Urinary bladder (tissue), 3 donors: ENCODE measurements at regions not wholly inside any gene's neighbourhood (a gene's known extent, or its start where the extent isn't known, plus 50 kb on each side); places are given as distances from the start of the nearest gene placed in this dataset.
"Not testable (repeated sequence)": the region's sequence is repeated elsewhere in the genome, so short reads cannot be mapped to it uniquely, and the experiment has no call there.

Source experiments
- DNase-seq: peaks from one replicate; pipeline ENCODE4 v3.0.0-alpha.2; 2015; ENCODE audit errors: extremely low spot score
- H3K27ac ChIP-seq: one replicate; pipeline ENCODE4 v1.5.1; 2013; ENCODE audit warnings: low read depth, mild to moderate bottlenecking, moderate library complexity
- H3K36me3 ChIP-seq: one replicate; pipeline ENCODE4 v1.6.1; 2013; ENCODE audit warnings: mild to moderate bottlenecking, moderate library complexity; ENCODE audit not compliant: insufficient read depth
- H3K4me1 ChIP-seq: one replicate; pipeline ENCODE4 v1.6.1; 2013; ENCODE audit warnings: mild to moderate bottlenecking, moderate library complexity; ENCODE audit not compliant: insufficient read depth
- H3K4me3 ChIP-seq: one replicate; pipeline ENCODE4 v1.5.1; 2013; ENCODE audit warnings: low read depth, low read length
- WGBS: extraction: QIAGEN DNeasy Blood & Tissue Kit; methylation state at CpG from one replicate; pipeline ENCODE4 v1.1.7; 2013; 5-methylcytosine and 5-hydroxymethylcytosine counted together
- donor health status: healthy with polysubstance abuse.
- donor health status: healthy.

GRCh38 chr6:125380474-125380873 is 78.7 kb upstream of the HDDC2 start:
- DNase-seq = no peak
- Histone ChIP-seq H3K27ac (no peak overlapping the region), H3K4me3 (no peak overlapping the region), H3K4me1 (no peaks in the 10 kb centered on the region), H3K36me3 (no peaks in the 10 kb centered on the region)
- WGBS = 81% methylated on average over 5 of the region's 5 CpGs

- H3K4me1 ChIP-seq, DNase-seq, H3K27ac ChIP-seq, H3K36me3 ChIP-seq, H3K4me3 ChIP-seq: not testable (repeated sequence)
- WGBS = 88% methylated on average over 1 of the region's 1 CpG
Measured at GRCh38 chr6:125386337-125386736, 84.6 kb upstream of the HDDC2 start.

GRCh38 chr6:125392682-125393081 is 90.9 kb upstream of the HDDC2 start:
- Histone ChIP-seq H3K4me1 (no peaks in the 10 kb centered on the region), H3K36me3 (no peaks in the 10 kb centered on the region), H3K27ac (no peak overlapping the region), H3K4me3 (no peak overlapping the region)
- WGBS = 72% methylated on average over 3 of the region's 3 CpGs
- DNase-seq = no peak

- Histone ChIP-seq H3K4me3 (no peak overlapping the region), H3K4me1 (no peaks in the 10 kb centered on the region), H3K27ac (no peak overlapping the region), H3K36me3 (no peaks in the 10 kb centered on the region)
- 72% methylated on average over 1 of the region's 1 CpG for WGBS
- DNase-seq = no peak
Measured at GRCh38 chr6:125393449-125393858, 91.7 kb upstream of the HDDC2 start.

- 85% methylated on average over 1 of the region's 1 CpG for WGBS
- DNase-seq = no peak
- H3K27ac ChIP-seq = no peak overlapping the region
- H3K4me3 ChIP-seq = no peak overlapping the region
- H3K36me3 ChIP-seq = no peaks in the 10 kb centered on the region
- H3K4me1 ChIP-seq = no peaks in the 10 kb centered on the region
Measured at GRCh38 chr6:125406741-125407140, 105.0 kb upstream of the HDDC2 start.

- no peak overlapping the region for H3K27ac ChIP-seq
- 80% methylated on average over 2 of the region's 2 CpGs for WGBS
- H3K4me1 ChIP-seq = no peaks in the 10 kb centered on the region
Measured at GRCh38 chr6:125414507-125414906, 112.7 kb upstream of the HDDC2 start.

GRCh38 chr6:125415913-125416312 is 114.1 kb upstream of the HDDC2 start:
- no peak for DNase-seq
- H3K4me3 ChIP-seq = no peak overlapping the region
- no peak overlapping the region for H3K27ac ChIP-seq
- no peaks in the 10 kb centered on the region for H3K36me3 ChIP-seq
- WGBS = 91% methylated on average over 1 of the region's 1 CpG
- H3K4me1 ChIP-seq = no peaks in the 10 kb centered on the region

More at GRCh38 chr6:125414507-125414906, 112.7 kb upstream of the HDDC2 start:
- Histone ChIP-seq H3K4me3 (no peak overlapping the region), H3K36me3 (no peaks in the 10 kb centered on the region)
- DNase-seq = no peak

- DNase-seq = no peak
- 35% methylated on average over 9 of the region's 9 CpGs for WGBS
- H3K36me3 ChIP-seq = no peaks in the 10 kb centered on the region
- H3K4me1 ChIP-seq = no peaks in the 10 kb centered on the region
- no peak overlapping the region for H3K27ac ChIP-seq
- no peak overlapping the region for H3K4me3 ChIP-seq
Measured at GRCh38 chr6:125421836-125422235, 120.1 kb upstream of the HDDC2 start.

GRCh38 chr6:125423047-125423446 is 121.3 kb upstream of the HDDC2 start:
- DNase-seq = no peak
- Histone ChIP-seq H3K36me3 (no peaks in the 10 kb centered on the region), H3K4me1 (no peaks in the 10 kb centered on the region), H3K27ac (no peak overlapping the region), H3K4me3 (no peak overlapping the region)
- 47% methylated on average over 2 of the region's 2 CpGs for WGBS

GRCh38 chr6:125431971-125432370 is 130.2 kb upstream of the HDDC2 start:
- Histone ChIP-seq H3K36me3 (no peaks in the 10 kb centered on the region), H3K4me1 (no peaks in the 10 kb centered on the region), H3K27ac (no peak overlapping the region), H3K4me3 (no peak overlapping the region)
- no peak for DNase-seq

GRCh38 chr6:125432963-125433362 is 131.2 kb upstream of the HDDC2 start:
- WGBS = 34% methylated on average over 5 of the region's 5 CpGs
- Histone ChIP-seq H3K4me3 (no peak overlapping the region), H3K4me1 (no peaks in the 10 kb centered on the region), H3K27ac (no peak overlapping the region), H3K36me3 (no peaks in the 10 kb centered on the region)
- no peak for DNase-seq

- no peak overlapping the region for H3K27ac ChIP-seq
- H3K4me1 ChIP-seq = no peaks in the 10 kb centered on the region
- H3K36me3 ChIP-seq = no peaks in the 10 kb centered on the region
- 64% methylated on average over 2 of the region's 2 CpGs for WGBS
- DNase-seq = no peak
- no peak overlapping the region for H3K4me3 ChIP-seq
Measured at GRCh38 chr6:125434760-125435159, 133.0 kb upstream of the HDDC2 start.

GRCh38 chr6:125439512-125439911 is 137.7 kb upstream of the HDDC2 start:
- Histone ChIP-seq H3K4me3 (no peak overlapping the region), H3K27ac (no peak overlapping the region), H3K36me3 (no peaks in the 10 kb centered on the region), H3K4me1 (no peaks in the 10 kb centered on the region)
- WGBS = 92% methylated on average over 1 of the region's 1 CpG
- no peak for DNase-seq

- Histone ChIP-seq H3K36me3 (no peaks in the 10 kb centered on the region), H3K4me3 (no peak overlapping the region), H3K4me1 (no peaks in the 10 kb centered on the region), H3K27ac (no peak overlapping the region)
- DNase-seq = no peak
- WGBS = 38% methylated on average over 16 of the region's 16 CpGs
Measured at GRCh38 chr6:125444006-125444923, 142.5 kb upstream of the HDDC2 start.
